GM12874 (cell line): ENCODE measurements at regions not wholly inside any gene's neighbourhood (a gene's known extent, or its start where the extent isn't known, plus 50 kb on each side); places are given as distances from the start of the nearest gene placed in this dataset.

Experiments
- CTCF ChIP-seq: IDR thresholded peaks from 2 replicates; pipeline ENCODE4 v1.5.1; 2011; ENCODE audit warnings: low read depth, mild to moderate bottlenecking, control low read depth, low read length, moderate library complexity; ENCODE audit not compliant: insufficient read depth

DNA sequence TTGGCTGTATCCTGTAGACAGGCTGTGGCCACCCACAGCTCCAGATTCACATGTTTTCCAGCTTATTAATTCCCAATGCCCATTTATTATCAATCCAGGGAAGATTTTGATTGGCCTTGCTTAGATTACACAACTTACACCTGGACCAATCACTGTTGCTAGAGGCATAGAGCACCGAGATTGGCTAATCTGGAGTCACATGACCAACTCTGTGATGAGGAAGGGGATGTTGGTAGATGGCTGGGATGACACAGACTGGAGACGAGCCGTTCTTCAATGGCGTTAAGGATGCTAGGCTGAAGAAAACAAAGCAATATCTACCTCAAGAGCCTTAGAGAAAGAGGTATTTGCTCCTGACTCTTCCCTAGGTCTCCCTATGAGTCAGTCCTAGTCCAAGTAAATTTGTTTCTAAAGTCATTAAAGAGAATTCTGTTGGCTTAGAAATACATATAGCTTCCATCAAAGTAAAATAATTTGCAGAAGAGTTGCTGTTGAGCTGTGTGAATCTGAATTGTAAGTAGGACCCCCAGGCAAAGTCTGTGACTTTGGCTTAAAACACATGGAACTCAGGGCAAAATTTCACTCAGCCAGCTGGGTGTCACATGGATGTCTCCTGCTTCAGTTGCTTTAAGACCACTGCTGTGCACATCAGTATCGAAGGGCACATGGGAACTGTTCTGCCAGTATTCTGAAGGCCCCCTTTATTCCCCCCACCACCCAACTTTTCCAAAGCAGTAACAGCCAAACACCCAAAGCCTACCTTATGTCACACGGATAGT is 326.4 kb upstream of the KLF4 start:
- TF ChIP-seq CTCF, result no peak

DNA sequence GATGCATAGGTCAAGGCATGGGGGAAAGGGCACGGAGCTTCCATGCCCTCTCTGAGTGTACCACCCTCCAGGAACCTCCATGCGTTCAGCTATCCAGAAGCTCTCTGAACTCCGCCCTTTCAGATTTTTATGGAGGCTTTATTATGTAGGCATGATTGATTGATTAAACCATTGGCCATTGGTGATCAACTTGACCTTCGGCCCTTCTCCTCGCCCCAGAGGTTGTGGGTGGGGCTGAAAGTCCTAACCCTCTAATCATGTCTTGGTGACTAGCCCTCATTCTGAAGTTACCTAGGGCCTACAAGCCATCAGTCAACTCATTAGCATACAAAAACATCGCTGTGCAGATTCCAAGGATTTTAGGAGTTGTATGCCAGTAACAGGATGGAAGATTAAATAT is 323.7 kb upstream of the KLF4 start:
- TF ChIP-seq CTCF, result no peak

DNA sequence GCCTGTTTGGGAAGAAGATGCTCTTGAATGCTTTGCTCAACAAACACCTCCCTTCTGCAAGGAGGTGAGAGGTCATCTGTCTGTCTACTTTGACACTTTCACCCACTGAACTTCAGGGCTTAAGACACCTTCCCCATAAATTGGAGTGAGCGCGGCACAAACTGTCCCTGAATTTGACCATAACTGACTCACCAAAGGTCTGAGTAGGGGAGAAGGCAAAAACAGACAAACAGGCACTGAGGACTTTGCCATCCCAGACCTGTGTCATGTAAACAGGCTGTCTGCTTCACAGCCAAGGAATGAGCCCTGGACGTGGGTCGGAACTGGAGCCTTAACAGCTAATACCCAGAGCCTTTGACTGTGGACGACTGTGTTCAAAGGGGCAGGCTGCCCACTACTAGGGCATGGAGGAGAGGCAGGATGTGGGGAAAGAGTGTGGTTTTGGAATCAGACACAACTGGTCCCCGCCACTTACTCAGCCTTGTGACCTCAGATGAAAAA is 320.9 kb upstream of the KLF4 start:
- no peak for TF ChIP-seq CTCF

DNA sequence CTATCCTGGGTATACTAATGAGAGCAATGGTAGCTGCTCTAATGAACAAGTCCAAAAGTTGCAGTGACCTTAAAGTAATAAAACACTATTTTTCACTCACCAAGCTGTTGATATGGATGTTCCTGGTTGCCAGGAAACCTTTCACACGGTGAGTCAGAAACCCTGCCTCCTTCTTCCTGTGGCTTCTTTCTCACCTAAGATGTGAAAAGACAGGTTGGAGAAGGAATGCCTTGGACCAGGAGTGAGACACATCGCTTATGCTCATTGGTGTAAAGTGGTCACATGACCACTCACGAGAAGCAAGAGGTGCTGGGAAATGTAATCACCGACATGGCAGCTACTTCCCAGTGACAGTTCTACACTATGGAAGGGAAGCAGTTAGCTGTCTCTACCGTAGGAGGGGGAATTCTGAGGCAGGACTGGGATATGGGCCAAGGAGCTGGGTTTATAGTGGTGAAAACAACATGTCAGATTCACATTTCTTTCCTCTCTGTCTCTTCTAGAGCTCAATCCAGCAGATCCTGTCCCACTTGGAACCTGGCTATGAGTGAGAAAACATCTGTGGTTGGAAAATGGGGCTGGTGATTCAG is 320.4 kb upstream of the KLF4 start:
- no peak for TF ChIP-seq CTCF

DNA sequence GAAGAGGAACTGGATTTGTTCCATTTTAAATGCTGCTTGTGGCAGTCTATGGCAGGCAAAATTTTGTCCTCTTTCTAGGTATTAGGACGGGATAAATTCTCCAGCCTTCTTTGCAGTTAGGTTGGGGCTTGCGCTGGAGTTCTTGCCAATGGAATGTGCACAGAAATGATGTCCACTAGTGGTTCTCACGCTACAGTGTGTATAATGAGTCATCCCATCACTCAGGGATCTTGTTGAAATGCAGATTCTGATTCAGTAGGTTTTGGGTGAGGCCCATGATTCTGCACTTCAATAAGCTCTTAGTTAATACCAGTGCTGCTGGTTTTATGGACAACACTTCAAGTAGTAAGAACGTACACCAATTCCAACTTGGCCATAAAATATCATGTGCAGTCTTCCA is 317.6 kb upstream of the KLF4 start:
- no peak for TF ChIP-seq CTCF

DNA sequence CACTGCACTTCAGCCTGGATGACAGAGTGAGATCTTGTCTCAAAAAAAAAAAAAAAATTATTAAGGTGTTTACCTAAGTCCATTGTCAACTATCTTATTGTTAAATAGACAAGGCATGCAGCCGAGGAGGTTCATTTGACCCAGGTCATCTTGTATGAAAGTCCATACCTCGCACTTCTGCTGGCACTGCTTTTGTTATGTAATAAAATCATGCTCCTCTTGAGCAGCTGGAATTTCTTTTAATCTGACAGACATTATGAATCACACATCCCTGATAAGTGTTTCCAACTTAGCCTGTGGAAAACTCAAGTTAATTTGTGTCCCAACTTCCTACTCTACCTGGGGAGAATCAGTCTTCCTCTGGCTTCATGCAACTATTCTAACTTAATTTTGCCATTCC is 315.6 kb upstream of the KLF4 start:
- TF ChIP-seq CTCF, result no peak

DNA sequence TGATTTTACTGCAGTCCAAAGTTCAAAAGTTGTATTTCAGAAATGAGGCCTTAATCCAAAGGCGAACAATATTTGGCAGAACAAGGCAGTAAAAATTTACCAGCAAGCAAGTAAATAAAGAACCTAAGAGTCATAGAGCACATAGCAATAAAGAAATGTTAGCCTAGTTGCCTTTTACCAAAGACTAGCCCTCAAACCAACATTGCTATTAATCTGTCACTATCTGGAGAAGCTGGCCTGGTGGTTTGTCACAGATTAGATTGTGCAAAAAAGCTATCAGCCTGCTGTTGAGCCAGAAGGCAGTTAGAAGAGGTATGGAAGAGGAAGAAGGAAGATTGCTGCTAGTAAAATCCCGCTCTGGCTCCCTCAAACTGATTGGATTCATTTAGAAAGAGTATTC is 304.7 kb upstream of the KLF4 start:
- TF ChIP-seq CTCF, result no peak
